ENCODE measurements at regions not wholly inside any gene's neighbourhood (a gene's known extent, or its start where the extent isn't known, plus 50 kb on each side); places are given as distances from the start of the nearest gene placed in this dataset.
"Not testable (repeated sequence)": the region's sequence is repeated elsewhere in the genome, so short reads cannot be mapped to it uniquely, and the experiment has no call there.

DNA sequence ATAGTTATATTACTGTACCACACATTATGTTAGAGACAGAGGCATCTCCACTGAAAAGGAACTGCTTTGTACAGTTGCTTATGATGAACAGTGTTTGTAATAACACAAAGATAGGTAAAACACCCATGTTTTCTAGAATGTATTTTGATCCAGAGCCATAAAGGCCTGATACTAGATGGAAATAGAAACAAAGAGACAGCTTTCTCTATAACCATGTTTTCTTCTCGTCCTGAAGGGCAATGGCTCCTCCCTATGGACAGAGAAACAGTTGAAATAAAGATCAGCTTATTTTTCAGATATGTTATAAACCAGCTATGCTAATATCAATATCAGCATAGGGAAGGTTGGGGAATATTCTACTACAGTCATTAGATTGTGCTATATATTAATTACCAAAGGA, 109.2 kb downstream of the ATXN7L3B start:
- Mint-ChIP-seq H3K27ac (no peak overlapping the region), H3K4me1 (no peaks in the 10 kb centered on the region), H3K9me3 (no peaks in the 10 kb centered on the region), H3K4me3 (no peak overlapping the region), H3K36me3 (no peaks in the 10 kb centered on the region)
- ATAC-seq, result no peak
- DNase-seq (ENCODE audit: low spot score in 2 of 2), result no peak

DNA sequence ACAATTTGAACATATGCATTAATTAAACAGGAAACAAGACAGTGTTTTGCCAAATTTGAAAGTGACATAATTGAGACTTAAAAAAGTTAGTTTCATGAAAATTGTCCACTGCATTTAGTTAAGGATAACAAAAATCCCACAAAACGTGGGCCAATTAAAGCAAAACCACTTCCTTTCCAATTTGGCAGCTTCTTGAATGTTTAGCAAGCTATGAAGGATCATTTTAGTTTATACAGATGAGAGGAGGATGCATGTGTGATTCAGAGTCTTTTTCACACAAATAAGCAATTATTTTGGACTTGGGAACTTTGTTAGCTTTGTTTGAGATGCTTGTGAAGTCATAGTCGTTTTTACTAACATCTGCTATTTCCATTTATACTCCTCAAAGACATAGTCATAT, 109.6 kb downstream of the ATXN7L3B start:
- no peak overlapping the region for H3K27ac Mint-ChIP-seq
- no peaks in the 10 kb centered on the region for H3K4me1 Mint-ChIP-seq
- no peaks in the 10 kb centered on the region for H3K36me3 Mint-ChIP-seq
- no peak for DNase-seq (ENCODE audit: low spot score in 2 of 2)
- ATAC-seq, result no peak
- H3K9me3 Mint-ChIP-seq, result no peaks in the 10 kb centered on the region
- no peak overlapping the region for H3K4me3 Mint-ChIP-seq

DNA sequence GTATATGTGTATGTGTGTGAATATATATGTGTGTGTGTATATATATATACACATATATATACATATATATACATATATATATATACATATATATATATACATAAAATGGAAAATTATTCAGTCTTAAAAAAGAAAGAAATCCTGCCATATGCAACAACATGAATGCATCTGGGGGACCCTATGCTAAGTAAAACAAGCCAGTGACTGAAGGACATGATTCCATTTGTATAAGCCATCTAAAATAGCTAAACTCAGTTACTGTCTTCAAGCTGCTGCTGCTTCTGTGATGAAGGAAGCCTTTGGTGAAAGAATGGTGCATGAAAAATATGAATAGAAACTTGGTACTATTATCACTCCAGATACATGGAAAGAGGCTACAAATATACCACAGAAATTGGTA, 118.6 kb downstream of the ATXN7L3B start:
- no peak overlapping the region for H3K4me3 Mint-ChIP-seq
- no peaks in the 10 kb centered on the region for H3K4me1 Mint-ChIP-seq
- H3K9me3 Mint-ChIP-seq, result no peaks in the 10 kb centered on the region
- no peaks in the 10 kb centered on the region for H3K36me3 Mint-ChIP-seq
- no peak overlapping the region for H3K27ac Mint-ChIP-seq
- DNase-seq (ENCODE audit: low spot score in 2 of 2) (no peak), ATAC-seq (no peak)

DNA sequence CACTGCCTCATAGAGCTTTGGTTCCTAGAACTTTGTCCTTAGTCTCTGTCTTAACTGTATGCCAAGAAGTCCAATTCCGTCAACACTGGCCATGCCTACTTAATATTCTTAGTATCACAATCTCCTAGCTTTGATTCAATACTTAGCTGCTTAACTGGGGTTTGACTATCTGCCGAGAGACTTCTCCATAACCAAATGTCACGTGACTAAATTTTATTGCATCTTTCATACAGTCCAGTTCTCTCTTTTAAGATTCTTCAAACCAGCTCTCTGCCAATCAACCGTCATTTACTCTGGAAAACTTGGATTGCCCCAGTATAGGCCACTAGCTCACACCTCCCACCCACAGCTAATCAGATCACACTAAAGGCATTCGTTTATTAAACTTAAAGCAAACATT, 122.8 kb downstream of the ATXN7L3B start:
- peaks cover 3% of the 10 kb centered on the region for H3K9me3 Mint-ChIP-seq
- ATAC-seq, result no peak
- H3K27ac Mint-ChIP-seq, result no peak overlapping the region
- H3K36me3 Mint-ChIP-seq, result no peaks in the 10 kb centered on the region
- H3K4me3 Mint-ChIP-seq, result no peak overlapping the region
- no peak for DNase-seq (ENCODE audit: low spot score in 2 of 2)
- no peaks in the 10 kb centered on the region for H3K4me1 Mint-ChIP-seq

DNA sequence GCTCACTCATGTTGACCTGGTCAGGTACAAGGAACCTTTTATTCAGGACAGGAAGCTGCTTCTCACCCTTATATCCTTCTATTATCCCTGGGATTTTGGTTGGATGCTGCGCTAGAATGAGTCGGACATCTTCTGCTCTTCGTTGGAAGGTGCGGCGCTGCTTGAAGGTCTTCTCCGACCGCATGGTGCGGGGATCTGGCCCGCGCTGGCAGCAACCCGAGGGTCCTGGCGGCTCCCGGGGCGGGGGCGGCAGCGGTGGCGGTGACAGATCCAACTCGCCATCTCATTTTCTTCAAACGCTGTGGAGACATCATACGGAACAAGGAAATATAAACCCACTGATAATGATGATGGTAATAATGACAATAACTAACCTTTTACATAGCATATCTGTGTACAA, 126.3 kb downstream of the ATXN7L3B start:
- Mint-ChIP-seq H3K27ac (no peak overlapping the region), H3K4me1 (no peaks in the 10 kb centered on the region), H3K36me3 (no peaks in the 10 kb centered on the region), H3K9me3 (peaks cover 3% of the 10 kb centered on the region), H3K4me3 (no peak overlapping the region)
- DNase-seq (ENCODE audit: low spot score in 2 of 2) (no peak), ATAC-seq (no peak)

DNA sequence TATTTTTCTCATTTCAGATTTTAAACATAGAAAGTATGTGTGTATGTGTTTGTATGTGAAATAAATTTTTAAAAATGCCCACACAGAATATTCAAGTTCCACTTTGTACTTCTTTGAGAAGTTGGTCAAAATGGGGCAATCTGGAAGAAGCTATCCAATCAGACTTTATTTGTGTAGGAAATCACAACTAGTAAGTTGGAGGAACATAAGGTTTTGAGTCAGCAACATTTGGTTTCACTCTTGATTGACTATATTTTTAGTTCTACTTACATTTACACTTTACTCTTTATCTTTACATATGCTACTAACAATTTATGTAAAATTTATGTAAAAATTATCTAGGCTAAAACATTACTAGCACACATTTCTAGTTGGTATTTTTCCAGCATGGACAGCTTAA, 128.1 kb downstream of the ATXN7L3B start:
- DNase-seq (ENCODE audit: low spot score in 2 of 2), result no peak

DNA sequence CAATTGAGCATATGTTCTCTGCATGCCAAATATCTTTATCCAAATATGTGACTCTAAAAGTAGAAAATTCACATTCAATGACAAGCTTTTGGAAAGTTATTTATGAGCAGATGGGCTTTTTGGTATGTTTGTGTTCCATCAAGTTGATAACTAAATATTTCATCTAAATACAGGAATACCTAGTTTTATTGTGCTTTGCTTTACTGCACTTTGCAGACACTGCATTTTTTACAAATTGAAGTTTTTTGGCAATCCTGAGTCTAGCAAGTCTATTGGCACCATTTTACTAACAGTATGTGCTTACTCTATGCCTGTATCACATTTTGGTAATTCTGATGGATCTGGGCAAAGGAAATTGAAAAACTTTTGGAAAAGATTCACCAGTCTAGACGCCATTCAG, 133.8 kb downstream of the ATXN7L3B start:
- H3K4me3 Mint-ChIP-seq, result no peak overlapping the region
- no peaks in the 10 kb centered on the region for H3K4me1 Mint-ChIP-seq

More for the DNA sequence above, 128.1 kb downstream of the ATXN7L3B start:
- no peaks in the 10 kb centered on the region for H3K4me1 Mint-ChIP-seq
- H3K36me3 Mint-ChIP-seq, result no peaks in the 10 kb centered on the region
- ATAC-seq, result no peak
- H3K9me3 Mint-ChIP-seq, result peaks cover 3% of the 10 kb centered on the region
- no peak overlapping the region for H3K4me3 Mint-ChIP-seq
- H3K27ac Mint-ChIP-seq, result no peak overlapping the region

DNA sequence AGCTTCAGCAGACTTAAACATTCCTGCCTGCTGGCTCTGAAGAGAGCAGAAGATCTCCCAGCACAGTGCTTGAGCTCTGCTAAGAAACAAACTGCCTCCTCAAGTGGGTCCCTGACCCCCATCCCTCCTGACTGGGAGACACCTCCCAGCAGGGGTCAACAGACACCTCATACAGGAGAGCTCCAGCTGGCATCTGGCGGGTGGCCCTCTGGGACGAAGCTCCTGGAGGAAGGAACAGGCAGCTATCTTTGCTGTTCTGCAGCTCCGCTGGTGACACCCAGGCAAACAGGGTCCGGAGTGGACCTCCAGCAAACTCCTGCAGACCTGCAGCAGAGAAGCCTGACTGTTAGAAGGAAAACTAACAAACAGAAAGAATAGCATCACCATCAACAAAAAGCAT, 139.3 kb downstream of the ATXN7L3B start:
- H3K4me1 Mint-ChIP-seq, H3K36me3 Mint-ChIP-seq, H3K4me3 Mint-ChIP-seq: not testable (repeated sequence)

More for the DNA sequence above, 133.8 kb downstream of the ATXN7L3B start:
- Mint-ChIP-seq H3K27ac (no peak overlapping the region), H3K9me3 (no peaks in the 10 kb centered on the region), H3K36me3 (no peaks in the 10 kb centered on the region)
- DNase-seq (ENCODE audit: low spot score in 2 of 2), result no peak
- ATAC-seq, result no peak

DNA sequence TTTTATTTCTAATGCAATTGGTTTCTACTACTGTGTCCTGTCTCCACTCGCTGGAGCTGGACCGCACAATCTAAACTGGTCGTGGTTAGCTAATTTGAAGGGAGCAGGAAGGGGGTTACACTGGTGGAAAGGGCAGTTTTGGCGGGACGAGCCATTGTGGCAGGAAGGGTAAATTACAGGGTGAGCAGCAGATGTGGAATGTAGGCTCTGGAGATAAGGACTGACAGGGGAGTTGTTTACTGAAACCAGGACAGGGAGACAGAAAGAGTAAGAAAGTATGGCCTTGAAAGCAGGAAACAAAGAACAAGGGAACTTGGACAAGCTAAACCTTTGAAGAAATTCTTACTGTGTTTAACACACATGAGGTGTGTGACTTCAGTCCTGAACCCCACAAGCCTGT, 147.8 kb downstream of the ATXN7L3B start:
- Mint-ChIP-seq H3K4me3 (no peak overlapping the region), H3K36me3 (no peaks in the 10 kb centered on the region), H3K27ac (no peak overlapping the region), H3K4me1 (no peaks in the 10 kb centered on the region), H3K9me3 (no peaks in the 10 kb centered on the region)
- DNase-seq (ENCODE audit: low spot score in 2 of 2), result no peak
- ATAC-seq, result no peak

More for the DNA sequence above, 139.3 kb downstream of the ATXN7L3B start:
- not testable (repeated sequence) for ATAC-seq; H3K9me3 Mint-ChIP-seq; DNase-seq (ENCODE audit: low spot score in 2 of 2); H3K27ac Mint-ChIP-seq

DNA sequence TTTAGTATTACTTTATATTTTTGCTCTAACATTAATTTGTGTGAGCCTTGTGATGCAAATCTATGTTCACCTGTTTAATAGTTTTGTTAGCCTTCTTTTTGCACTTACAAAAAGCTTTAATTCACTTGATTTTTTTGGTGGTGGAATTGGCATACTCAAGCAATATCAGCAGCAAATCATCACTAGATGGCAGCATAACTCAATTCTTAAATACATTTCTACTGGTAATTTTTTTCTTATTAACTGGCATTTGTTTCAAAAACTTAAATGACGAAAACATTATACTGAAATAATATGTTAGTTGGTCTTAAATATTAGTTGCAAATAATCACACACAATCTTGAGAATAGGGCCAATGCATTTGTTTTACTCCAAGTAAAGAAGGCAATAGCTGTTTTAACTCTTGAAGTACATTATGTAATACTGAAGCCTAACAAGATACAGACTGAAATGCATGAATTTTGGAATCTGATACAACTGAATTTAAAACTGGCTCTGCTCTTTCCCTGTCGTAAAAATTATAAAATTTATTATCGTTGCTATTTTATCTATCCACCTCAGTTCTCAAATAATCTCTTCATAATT, 151.5 kb downstream of the ATXN7L3B start:
- Mint-ChIP-seq H3K4me1 (no peaks in the 10 kb centered on the region), H3K36me3 (no peaks in the 10 kb centered on the region), H3K9me3 (no peaks in the 10 kb centered on the region), H3K4me3 (no peak overlapping the region), H3K27ac (no peak overlapping the region)
- ATAC-seq, result no peak
- no peak for DNase-seq (ENCODE audit: low spot score in 2 of 2)

DNA sequence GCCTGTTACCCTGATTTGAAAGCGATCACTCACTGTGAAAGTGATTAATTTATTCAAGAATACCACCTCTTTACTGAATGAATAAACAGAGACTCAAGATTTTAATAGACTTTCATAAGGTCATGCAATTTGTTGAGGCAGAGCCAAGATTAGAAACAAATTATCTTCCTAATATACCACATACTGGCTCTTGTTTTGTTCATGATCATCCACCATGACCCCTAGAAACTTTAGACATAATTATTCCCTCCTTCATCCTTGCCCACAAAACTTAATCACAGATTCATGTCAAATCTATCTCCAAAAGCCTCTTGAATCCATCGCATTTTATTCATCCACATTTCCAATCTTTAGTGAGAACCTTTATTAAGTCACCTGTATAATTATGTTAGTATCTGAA, 152.3 kb downstream of the ATXN7L3B start:
- DNase-seq (ENCODE audit: low spot score in 2 of 2) (no peak), ATAC-seq (no peak)
- H3K36me3 Mint-ChIP-seq, result no peaks in the 10 kb centered on the region
- H3K4me3 Mint-ChIP-seq, result no peak overlapping the region
- H3K27ac Mint-ChIP-seq, result no peak overlapping the region
- no peaks in the 10 kb centered on the region for H3K9me3 Mint-ChIP-seq
- no peaks in the 10 kb centered on the region for H3K4me1 Mint-ChIP-seq

DNA sequence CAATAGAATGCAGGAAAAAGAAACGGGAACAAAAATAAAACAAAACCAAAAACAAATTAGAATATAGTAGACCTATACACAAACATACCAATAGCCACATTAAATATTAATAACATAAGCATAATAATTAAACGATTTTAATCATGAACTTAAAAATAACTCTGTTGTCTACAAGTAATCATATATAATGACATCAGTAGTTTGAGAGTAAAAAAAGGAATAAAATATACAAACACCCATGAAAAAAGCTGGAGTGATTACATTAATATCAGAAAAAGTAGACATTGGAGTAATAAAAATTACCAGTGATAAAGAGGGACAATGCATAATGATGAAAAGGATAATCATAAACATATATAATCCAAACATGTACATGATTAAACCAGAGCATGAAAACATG, 181.8 kb downstream of the ATXN7L3B start:
- no peaks in the 10 kb centered on the region for H3K9me3 Mint-ChIP-seq
- no peak overlapping the region for H3K4me3 Mint-ChIP-seq
- no peaks in the 10 kb centered on the region for H3K36me3 Mint-ChIP-seq
- no peak overlapping the region for H3K27ac Mint-ChIP-seq
- DNase-seq (ENCODE audit: low spot score in 2 of 2) (no peak), ATAC-seq (no peak)
- H3K4me1 Mint-ChIP-seq, result no peaks in the 10 kb centered on the region

DNA sequence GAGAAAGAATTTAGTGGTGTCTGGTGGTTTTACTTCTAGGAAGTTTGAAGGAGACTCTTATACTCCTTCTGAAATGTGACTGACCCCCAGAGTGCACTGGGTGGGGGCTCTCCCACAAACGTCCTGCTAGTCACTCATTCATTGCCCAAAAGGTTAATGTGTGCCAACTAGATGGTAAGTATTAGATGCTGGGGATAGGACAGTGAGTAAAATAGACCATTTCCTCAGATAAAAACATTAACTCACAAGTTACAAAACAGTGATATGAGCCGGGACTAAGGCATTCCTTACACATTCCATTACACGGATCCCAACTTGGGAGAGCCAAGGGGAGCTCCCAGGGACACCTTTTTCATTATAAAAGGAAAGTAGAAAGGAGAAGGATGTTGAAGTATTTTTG, 185.1 kb downstream of the ATXN7L3B start:
- DNase-seq (ENCODE audit: low spot score in 2 of 2) (no peak), ATAC-seq (no peak)
- Mint-ChIP-seq H3K4me1 (no peaks in the 10 kb centered on the region), H3K4me3 (no peak overlapping the region), H3K27ac (no peak overlapping the region), H3K9me3 (no peaks in the 10 kb centered on the region), H3K36me3 (no peaks in the 10 kb centered on the region)

DNA sequence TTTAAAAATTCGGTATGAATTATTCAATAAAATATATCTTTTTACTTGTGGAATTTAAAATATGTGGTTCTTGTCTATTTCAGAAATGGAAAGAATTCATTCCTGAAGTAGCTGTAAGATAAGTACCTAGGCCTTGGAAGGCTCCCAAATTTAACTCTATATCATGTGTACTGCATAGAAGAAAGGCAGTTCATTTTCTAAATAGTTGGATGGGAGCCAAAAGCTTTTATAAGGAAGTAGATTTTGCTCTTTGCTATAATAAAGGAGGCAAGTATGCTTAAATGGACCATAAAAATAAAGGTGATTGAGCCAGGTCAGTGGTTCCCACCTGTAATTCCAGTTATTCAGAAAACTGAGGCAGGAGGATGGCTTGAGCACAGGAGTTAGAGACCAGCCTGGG, 187.5 kb downstream of the ATXN7L3B start:
- Mint-ChIP-seq H3K9me3 (no peaks in the 10 kb centered on the region), H3K4me1 (no peaks in the 10 kb centered on the region), H3K27ac (no peak overlapping the region), H3K36me3 (no peaks in the 10 kb centered on the region), H3K4me3 (no peak overlapping the region)
- ATAC-seq (no peak), DNase-seq (ENCODE audit: low spot score in 2 of 2) (no peak)

DNA sequence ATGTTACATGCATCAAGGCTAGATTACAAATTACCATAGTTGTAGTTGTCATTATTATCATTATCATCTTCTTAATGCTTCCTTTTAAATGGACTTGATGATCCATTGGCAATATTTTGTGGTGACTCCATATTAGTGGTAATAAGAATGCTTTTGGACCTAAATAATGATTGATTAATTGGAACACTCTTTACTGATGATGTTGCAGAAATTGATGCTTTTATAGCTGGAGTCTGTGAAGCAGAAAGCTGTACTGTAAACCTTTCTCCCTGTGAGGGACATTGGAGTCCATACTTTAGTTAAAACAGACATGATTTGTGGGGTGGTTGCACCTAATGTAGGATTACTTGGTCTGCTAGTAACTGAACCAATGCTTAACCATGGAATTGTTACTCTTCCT, 190.4 kb downstream of the ATXN7L3B start:
- H3K9me3 Mint-ChIP-seq, result no peaks in the 10 kb centered on the region
- no peaks in the 10 kb centered on the region for H3K36me3 Mint-ChIP-seq
- ATAC-seq (no peak), DNase-seq (ENCODE audit: low spot score in 2 of 2) (no peak)
- H3K27ac Mint-ChIP-seq, result no peak overlapping the region
- no peak overlapping the region for H3K4me3 Mint-ChIP-seq
- H3K4me1 Mint-ChIP-seq, result no peaks in the 10 kb centered on the region

DNA sequence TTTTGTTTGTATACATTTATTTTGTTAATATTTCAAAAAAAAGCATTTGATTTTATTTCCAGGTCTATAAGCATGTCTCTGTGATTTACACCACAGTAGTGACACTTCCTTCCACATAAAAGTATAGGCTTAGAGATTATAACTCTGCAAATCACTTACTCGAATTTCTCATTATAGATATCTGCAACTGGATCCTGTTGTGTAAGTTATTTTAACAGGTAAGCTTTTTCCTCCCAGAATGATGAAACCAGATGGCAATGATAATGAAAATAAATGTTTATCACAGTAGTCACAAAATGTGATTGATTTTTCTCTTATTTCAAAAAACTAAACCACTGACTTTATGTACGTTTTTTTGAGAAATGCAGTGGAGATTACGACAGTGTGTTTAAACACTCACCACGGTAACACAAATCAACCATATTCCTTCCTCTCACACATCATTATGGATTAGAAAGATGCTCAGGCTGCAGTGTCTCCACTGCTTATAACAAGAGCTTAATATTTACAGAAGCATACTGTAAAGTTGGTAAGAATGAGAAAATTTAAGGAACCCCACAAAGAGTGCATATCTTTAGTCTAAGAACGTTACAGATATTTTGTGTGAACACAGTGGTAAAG, 194.6 kb downstream of the ATXN7L3B start:
- Mint-ChIP-seq H3K9me3 (no peaks in the 10 kb centered on the region), H3K4me3 (no peak overlapping the region), H3K4me1 (no peaks in the 10 kb centered on the region), H3K27ac (no peak overlapping the region), H3K36me3 (no peaks in the 10 kb centered on the region)
- ATAC-seq (no peak), DNase-seq (ENCODE audit: low spot score in 2 of 2) (no peak)

DNA sequence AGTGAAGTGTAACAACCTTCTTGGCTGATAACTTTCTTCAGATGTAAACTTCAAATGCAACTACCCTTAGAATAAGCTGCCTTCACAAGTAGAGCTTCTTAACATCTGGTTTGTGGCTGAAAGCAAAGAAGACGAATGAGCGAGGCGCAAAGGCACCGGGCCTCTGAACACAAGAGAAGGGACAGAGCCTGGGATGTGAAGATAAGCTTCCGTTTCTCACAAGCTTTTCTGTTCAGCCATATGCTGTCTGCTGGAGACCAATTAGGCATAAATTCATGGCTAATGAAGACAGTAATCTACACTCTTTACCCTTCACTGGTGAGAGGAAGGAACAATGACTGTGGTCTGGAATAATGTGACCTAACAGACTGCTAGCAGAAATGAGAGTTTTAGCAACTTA, 195.2 kb downstream of the ATXN7L3B start:
- no peak overlapping the region for H3K4me3 Mint-ChIP-seq
- no peaks in the 10 kb centered on the region for H3K4me1 Mint-ChIP-seq
- DNase-seq (ENCODE audit: low spot score in 2 of 2) (no peak), ATAC-seq (no peak)
- no peaks in the 10 kb centered on the region for H3K9me3 Mint-ChIP-seq
- H3K27ac Mint-ChIP-seq, result no peak overlapping the region
- H3K36me3 Mint-ChIP-seq, result no peaks in the 10 kb centered on the region

Data from stimulated activated effector memory CD8-positive, alpha-beta T cell treated with anti-CD3 and anti-CD28 coated beads, Interleukin-12 subunit alpha, Interleukin-12 subunit beta, amount 100 ng/mL, for 72 hours (primary cell).